ENCODE measurements at regions not wholly inside any gene's neighbourhood (a gene's known extent, or its start where the extent isn't known, plus 50 kb on each side); places are given as distances from the start of the nearest gene placed in this dataset.

GRCh38 chr7:41439515-41439879 is 263.4 kb downstream of the INHBA start:
- TF ChIP-seq CTCF (conservative IDR thresholded peaks at IDR 0.05; ENCODE audit: low read length) (no peak), EZH2phosphoT487 (IDR thresholded peaks at IDR 0.05; ENCODE audit: borderline replicate concordance) (no peak)
